GM12878 (cell line): ENCODE measurements at regions not wholly inside any gene's neighbourhood (a gene's known extent, or its start where the extent isn't known, plus 50 kb on each side); places are given as distances from the start of the nearest gene placed in this dataset.

Source experiments
- ATAC-seq: fragments of 200-7000 bp; cut with Tn5 transposase; 3 replicates; pipeline ENCODE4 v1.9.1; 2020; ENCODE audit warnings: mild to moderate bottlenecking, moderate library complexity
- BruUV-seq: library from RNA; stranded (reverse); fragments of 400-500 nt; replicated peaks from 2 replicates; lab custom pipeline; 2021; lab: Mats Ljungman, UMichigan
- CTCF ChIA-PET: fragments of 300-600 bp; sonication (Branson Sonifier 250); formaldehyde crosslinking; extraction: SDS; loops from one replicate; lab custom pipeline; 2021; ENCODE audit warnings: inconsistent platforms; lab: Yijun Ruan, JAX
- POLR2A ChIA-PET: fragments of 350-600 bp; formaldehyde crosslinking; extraction: SDS; loops from one replicate; lab custom pipeline; 2021; ENCODE audit warnings: inconsistent platforms; lab: Charles Lee
- RAD21 ChIA-PET: fragments of 300-600 bp; sonication (Branson Sonifier 250); formaldehyde crosslinking; loops from one replicate; lab custom pipeline; 2023; ENCODE audit warnings: antibody characterized with exemption; ENCODE audit not compliant: unreplicated experiment; lab: Charles Lee
- SMC1A ChIA-PET: fragments of 300-600 bp; sonication (Branson Sonifier 250); formaldehyde crosslinking; loops from one replicate; lab custom pipeline; 2023; ENCODE audit not compliant: unreplicated experiment, uncharacterized antibody; lab: Charles Lee
- DNase-seq: peaks from one replicate; pipeline ENCODE4 v3.0.0-alpha.2; 2011; ENCODE audit warnings: low read depth, low spot score
- FAIRE-seq: peaks from 3 replicates; lab custom pipeline; 2011; peaks lifted over from hg19 to GRCh38; lab: Jason Lieb, UNC
- H2AFZ ChIP-seq: 2 replicates; pipeline ENCODE4 v1.6.0; 2011; ENCODE audit warnings: low read depth, low read length, control low read depth; ENCODE audit not compliant: control insufficient read depth
- H3K27ac ChIP-seq: 2 replicates; pipeline ENCODE4 v1.5.1; 2011; ENCODE audit warnings: control low read depth; ENCODE audit not compliant: control insufficient read depth, insufficient read depth
- H3K27me3 ChIP-seq, 2 experiments: replicated peaks in 1 of 2; 2 replicates each; pipeline versions ENCODE4 v1.6.0 to v1.6.1; 2011; ENCODE audit warnings: low read length in 1 of 2; ENCODE audit not compliant: control insufficient read depth in 2 of 2, insufficient read depth in 2 of 2
- H3K36me3 ChIP-seq, 2 experiments: 2 replicates each; pipeline ENCODE4 v1.5.1; 2011; ENCODE audit warnings: low read length in 1 of 2; ENCODE audit not compliant: control insufficient read depth in 2 of 2, insufficient read depth in 2 of 2
- H3K4me1 ChIP-seq: 2 replicates; pipeline ENCODE4 v1.6.1; 2011; ENCODE audit warnings: mild to moderate bottlenecking, low read length, moderate library complexity, mixed read lengths; ENCODE audit not compliant: control insufficient read depth, insufficient read depth
- H3K4me2 ChIP-seq: 2 replicates; pipeline ENCODE4 v1.6.0; 2011; ENCODE audit warnings: control low read depth; ENCODE audit not compliant: control insufficient read depth, insufficient read depth
- H3K4me3 ChIP-seq: fragments of 200-600 bp; sonication (generic); 2 replicates; pipeline ENCODE4 v1.5.1; 2016
- H3K79me2 ChIP-seq: 2 replicates; pipeline ENCODE4 v1.6.0; 2011; ENCODE audit warnings: low read length; ENCODE audit not compliant: control insufficient read depth, insufficient read depth
- H3K9ac ChIP-seq: 2 replicates; pipeline ENCODE4 v1.8.0; 2011; ENCODE audit warnings: low read length, control low read depth, mixed read lengths; ENCODE audit not compliant: control insufficient read depth, insufficient read depth
- H3K9me3 ChIP-seq: replicated peaks from 3 replicates; pipeline ENCODE4 v1.5.1; 2011; ENCODE audit warnings: mild to moderate bottlenecking, low read length; ENCODE audit not compliant: control insufficient read depth, insufficient read depth
- H4K20me1 ChIP-seq: 2 replicates; pipeline ENCODE4 v1.6.0; 2011; ENCODE audit not compliant: control insufficient read depth, insufficient read depth
- ATF3 ChIP-seq: IDR thresholded peaks from 2 replicates; pipeline ENCODE4 v1.6.1; 2011; ENCODE audit warnings: low read depth, mild to moderate bottlenecking, low read length, moderate library complexity, borderline replicate concordance; ENCODE audit errors: extremely low read depth
- BCLAF1 ChIP-seq: fragments of 450-650 bp; IDR thresholded peaks from 2 replicates; pipeline ENCODE4 v1.6.1; 2017; ENCODE audit warnings: antibody characterized with exemption, mild to moderate bottlenecking, moderate library complexity
- CHD2 ChIP-seq: IDR thresholded peaks from 2 replicates; pipeline ENCODE4 v1.6.1; 2011; ENCODE audit warnings: low read depth, low read length, improper control_type of control experiment, borderline replicate concordance
- FOS ChIP-seq: IDR thresholded peaks from 3 replicates; pipeline ENCODE4 v1.6.1; 2011; ENCODE audit warnings: borderline replicate concordance; ENCODE audit not compliant: insufficient read length; ENCODE audit errors: extremely low read depth
- FOXK2 ChIP-seq: fragments of 450-650 bp; IDR thresholded peaks from 2 replicates; pipeline ENCODE4 v1.6.1; 2017; ENCODE audit warnings: mild to moderate bottlenecking, moderate library complexity
- GATAD2B ChIP-seq: fragments of 450-650 bp; conservative IDR thresholded peaks from 2 replicates; pipeline ENCODE4 v1.6.1; 2017; ENCODE audit warnings: low read depth, mild to moderate bottlenecking, moderate library complexity
- PAX8 ChIP-seq: fragments of 450-650 bp; IDR thresholded peaks from 2 replicates; pipeline ENCODE4 v1.6.1; 2017; ENCODE audit warnings: mild to moderate bottlenecking, moderate library complexity
- ZNF24 ChIP-seq: fragments of 450-650 bp; IDR thresholded peaks from 2 replicates; pipeline ENCODE4 v1.6.1; 2017; ENCODE audit warnings: antibody characterized with exemption, mild to moderate bottlenecking
- WGBS: methylation state at CpG from one replicate; pipeline ENCODE4 v1.1.6; 2016; ENCODE audit warnings: low lambda C conversion rate; ENCODE audit not compliant: insufficient replicate concordance, insufficient coverage; ENCODE audit errors: missing lambda C conversion rate; 5-methylcytosine and 5-hydroxymethylcytosine counted together
- in situ Hi-C: fragments of 300-500 bp; cut with MboI; formaldehyde crosslinking; loops from 9 replicates; pipeline ENCODE4 v1.14.3; 2018; ENCODE audit warnings: mixed read lengths
- intact Hi-C: fragments of 100-400 bp; cut with micrococcal nuclease; formaldehyde crosslinking; loops from one replicate; pipeline ENCODE4 v1.14.2; 2022; ENCODE audit not compliant: unreplicated experiment
- TF ChIP-seq, protein P1 (sequence below): IDR thresholded peaks from 2 replicates; pipeline ENCODE4 v1.6.1; 2011; ENCODE audit warnings: borderline replicate concordance, low read depth, mild to moderate bottlenecking, moderate library complexity, mixed read lengths, low read length; ENCODE audit not compliant: insufficient read depth; ENCODE audit errors: extremely low read length

DNA sequence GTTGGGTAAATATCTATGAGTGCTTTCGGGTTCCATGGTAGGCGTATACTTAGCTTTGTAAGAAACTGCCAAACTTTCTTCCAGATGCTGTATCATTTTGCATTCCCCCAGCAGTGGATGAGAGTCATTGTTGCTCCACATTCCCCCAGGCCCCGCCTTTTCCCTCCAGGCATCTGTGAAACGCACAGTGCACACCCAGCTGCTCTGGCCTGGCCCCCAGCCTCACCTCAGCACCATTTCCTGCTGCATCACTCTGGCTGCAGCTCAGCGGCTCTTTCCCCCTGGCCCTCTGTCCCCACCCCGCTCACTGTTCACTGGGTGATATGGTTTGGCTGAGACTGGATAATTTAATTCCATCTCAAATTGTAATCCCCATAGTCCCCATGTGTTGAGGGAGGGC, 76.6 kb upstream of the SPTLC1 start:
- ChIA-PET CTCF (interaction anchor here (0.7 kb wide), 1 partner anchor 301 kb away, joined by 3 read pairs; no protein-coding TSS in a partner anchor), POLR2A (no interaction called here), SMC1A (no interaction called here), RAD21 (no interaction called here)
- 47% methylated on average over 6 of the region's 6 CpGs for WGBS
- BruUV-seq = no TSS peak
- TF ChIP-seq ATF3 (no peak), GATAD2B (no peak)
- Histone ChIP-seq H3K9me3 (no peaks in the 10 kb centered on the region; the same call in 2 of the 3 replicates), H3K79me2 (no peaks in the 10 kb centered on the region), H3K4me3 (no peak overlapping the region), H3K36me3 (no peaks in the 10 kb centered on the region), H3K4me1 (peaks cover 4% of the 10 kb centered on the region), H3K9ac (no peak overlapping the region), H3K27ac (no peak overlapping the region), H3K27me3 (no peaks in the 10 kb centered on the region), H3K4me2 (no peak overlapping the region), H2AFZ (no peak overlapping the region), H4K20me1 (no peaks in the 10 kb centered on the region)
- FAIRE-seq (no peak), ATAC-seq (no peak), DNase-seq (no peak)
- in situ Hi-C loops (no loop called here), intact Hi-C loops (no loop called here)

DNA sequence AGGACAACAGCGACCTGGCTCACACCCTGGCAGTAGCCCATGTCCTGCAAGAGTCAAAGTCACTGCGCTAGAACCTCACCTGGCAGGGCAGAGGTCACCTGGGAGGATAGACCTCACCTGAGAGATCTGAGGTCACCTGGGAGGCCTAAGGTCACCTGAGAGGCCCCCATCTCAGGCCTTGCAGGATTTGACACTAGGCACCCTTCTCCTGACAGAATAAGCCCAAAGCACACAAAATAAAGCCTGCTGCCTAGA, 75.2 kb upstream of the SPTLC1 start:
- no peak for ATAC-seq

More for the DNA sequence above, 75.2 kb upstream of the SPTLC1 start:
- Histone ChIP-seq H2AFZ (no peak overlapping the region), H3K9me3 (no peaks in the 10 kb centered on the region), H3K9ac (no peak overlapping the region), H3K79me2 (no peaks in the 10 kb centered on the region), H4K20me1 (no peaks in the 10 kb centered on the region), H3K27me3 (no peaks in the 10 kb centered on the region), H3K4me2 (no peak overlapping the region), H3K4me1 (peaks cover 4% of the 10 kb centered on the region), H3K27ac (no peak overlapping the region), H3K4me3 (no peak overlapping the region), H3K36me3 (no peaks in the 10 kb centered on the region)
- BruUV-seq = no TSS peak
- in situ Hi-C loops (no loop called here), intact Hi-C loops (no loop called here)
- TF ChIP-seq FOS = no peak
- TF ChIP-seq BCLAF1 = no peak
- TF ChIP-seq ZNF24 = no peak
- TF ChIP-seq, protein P1, sequence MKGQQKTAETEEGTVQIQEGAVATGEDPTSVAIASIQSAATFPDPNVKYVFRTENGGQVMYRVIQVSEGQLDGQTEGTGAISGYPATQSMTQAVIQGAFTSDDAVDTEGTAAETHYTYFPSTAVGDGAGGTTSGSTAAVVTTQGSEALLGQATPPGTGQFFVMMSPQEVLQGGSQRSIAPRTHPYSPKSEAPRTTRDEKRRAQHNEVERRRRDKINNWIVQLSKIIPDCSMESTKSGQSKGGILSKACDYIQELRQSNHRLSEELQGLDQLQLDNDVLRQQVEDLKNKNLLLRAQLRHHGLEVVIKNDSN = no peak
- TF ChIP-seq CHD2 = no peak
- no peak for TF ChIP-seq FOXK2
- no peak for TF ChIP-seq PAX8
- FAIRE-seq (no peak), DNase-seq (no peak)
- POLR2A ChIA-PET = no interaction called here
- CTCF ChIA-PET = no interaction called here
- RAD21 ChIA-PET = no interaction called here
- SMC1A ChIA-PET = no interaction called here
- 74% methylated on average over 2 of the region's 2 CpGs for WGBS
